Testis (tissue), 2 donors: ENCODE measurements at regions not wholly inside any gene's neighbourhood (a gene's known extent, or its start where the extent isn't known, plus 50 kb on each side); places are given as distances from the start of the nearest gene placed in this dataset.

Experiments
- CTCF ChIP-seq, 3 experiments: fragments of 450-650 bp in 2 of 3; fragments of 200-600 bp in 1 of 3; sonication (generic) in 1 of 3; IDR thresholded peaks; one replicate each; pipeline ENCODE4 v1.5.1; 2016 to 2019; ENCODE audit warnings: antibody characterized with exemption in 3 of 3, mild to moderate bottlenecking in 2 of 3, moderate library complexity in 1 of 3
- POLR2A ChIP-seq: fragments of 450-650 bp; IDR thresholded peaks from one replicate; pipeline ENCODE4 v1.6.1; 2017; ENCODE audit warnings: antibody characterized with exemption, mild to moderate bottlenecking, moderate library complexity

DNA sequence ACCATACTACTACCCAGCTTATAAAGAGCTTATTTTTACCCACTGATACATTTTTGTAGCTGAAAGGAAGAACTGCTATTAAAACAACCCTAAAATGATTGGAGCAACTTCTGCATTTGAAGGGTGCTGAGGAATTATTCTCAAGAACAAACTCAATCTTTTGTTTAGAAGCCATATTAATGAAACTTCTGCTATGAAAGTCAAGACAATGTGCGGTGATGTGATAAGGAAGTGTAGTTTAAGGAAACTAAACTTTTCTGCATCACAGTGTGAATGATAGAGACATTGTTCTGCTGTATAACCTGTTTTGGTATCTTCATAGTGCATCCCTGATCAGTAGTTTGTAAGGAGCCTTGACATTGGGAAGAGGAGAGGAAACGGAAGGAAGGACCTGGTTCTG, 408.5 kb downstream of the TMEM38B start:
- TF ChIP-seq CTCF (IDR thresholded peaks at IDR 0.05) (no peak), POLR2A (no peak)
